GM12873 (cell line): ENCODE measurements at regions not wholly inside any gene's neighbourhood (a gene's known extent, or its start where the extent isn't known, plus 50 kb on each side); places are given as distances from the start of the nearest gene placed in this dataset.
A peak's percentile ranks its signal among the peaks of the same experiment; 100 is the strongest.

Experiments
- CTCF ChIP-seq: IDR thresholded peaks from 2 replicates; pipeline ENCODE4 v1.5.1; 2012; ENCODE audit warnings: low read depth, mild to moderate bottlenecking, moderate library complexity, low read length, control low read depth; ENCODE audit not compliant: insufficient read depth; ENCODE audit errors: missing control alignments

- TF ChIP-seq CTCF: no peak
Measured at GRCh38 chrX:55813150-55813549, 95.6 kb downstream of the RRAGB start.

- no peak for TF ChIP-seq CTCF
Measured at GRCh38 chrX:55815546-55815945, 98.0 kb downstream of the RRAGB start.

- TF ChIP-seq CTCF: no peak
Measured at GRCh38 chrX:55816023-55816422, 98.5 kb downstream of the RRAGB start.

GRCh38 chrX:55818673-55819375 is 101.3 kb downstream of the RRAGB start:
- no peak for TF ChIP-seq CTCF

- TF ChIP-seq CTCF: peak; percentile 22
Measured at GRCh38 chrX:55839485-55839884, 121.9 kb downstream of the RRAGB start.

- no peak for TF ChIP-seq CTCF
Measured at GRCh38 chrX:55841962-55842752, 124.6 kb downstream of the RRAGB start.

- TF ChIP-seq CTCF: no peak
Measured at GRCh38 chrX:55867181-55867651, 149.7 kb downstream of the RRAGB start.
